ENCODE measurements at regions not wholly inside any gene's neighbourhood (a gene's known extent, or its start where the extent isn't known, plus 50 kb on each side); places are given as distances from the start of the nearest gene placed in this dataset.

DNA sequence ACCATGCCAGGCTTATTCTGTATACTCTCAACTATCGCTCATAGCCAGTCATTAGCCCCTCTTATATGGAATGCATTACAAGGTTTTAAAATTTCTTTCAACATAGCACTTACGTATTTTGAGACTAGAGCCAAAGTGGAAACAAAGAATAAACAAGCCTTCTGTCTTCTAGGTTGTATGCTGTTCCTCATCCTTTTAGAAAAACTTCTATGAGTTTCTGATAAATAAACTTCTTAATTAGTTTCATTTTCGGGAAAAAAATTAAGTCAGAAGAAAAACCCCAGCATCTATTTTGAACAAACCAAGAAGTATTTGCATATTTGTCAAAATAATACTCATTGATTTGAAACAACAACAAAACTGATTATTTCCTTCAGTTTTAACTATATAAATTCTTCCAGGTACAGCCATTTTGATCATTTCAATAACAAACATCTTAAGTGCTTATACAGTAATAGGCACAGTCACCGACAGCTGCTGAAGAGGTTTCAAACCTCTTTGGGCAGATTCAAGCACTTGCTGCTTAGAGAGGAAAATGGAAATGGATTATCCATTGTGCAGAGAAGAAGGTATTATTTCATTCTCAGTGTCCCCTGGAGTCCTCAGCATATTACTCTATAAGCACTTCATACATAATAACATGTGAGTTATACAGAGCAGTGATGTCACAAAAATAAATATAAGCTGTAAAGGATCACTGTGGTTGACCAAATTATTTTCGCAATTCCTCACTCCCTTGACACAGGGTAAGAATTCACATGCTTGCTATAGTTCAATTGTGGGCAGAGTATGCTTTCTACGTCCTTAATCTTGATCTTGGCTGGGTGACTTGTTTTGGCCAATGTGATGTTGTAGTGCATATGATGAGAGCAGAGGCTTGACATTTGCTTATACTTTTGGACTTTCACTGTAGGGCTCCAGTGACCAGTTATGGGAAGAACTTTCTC lies 833.8 kb downstream of the TRIB2 start:
- no peak for DNase-seq

DNA sequence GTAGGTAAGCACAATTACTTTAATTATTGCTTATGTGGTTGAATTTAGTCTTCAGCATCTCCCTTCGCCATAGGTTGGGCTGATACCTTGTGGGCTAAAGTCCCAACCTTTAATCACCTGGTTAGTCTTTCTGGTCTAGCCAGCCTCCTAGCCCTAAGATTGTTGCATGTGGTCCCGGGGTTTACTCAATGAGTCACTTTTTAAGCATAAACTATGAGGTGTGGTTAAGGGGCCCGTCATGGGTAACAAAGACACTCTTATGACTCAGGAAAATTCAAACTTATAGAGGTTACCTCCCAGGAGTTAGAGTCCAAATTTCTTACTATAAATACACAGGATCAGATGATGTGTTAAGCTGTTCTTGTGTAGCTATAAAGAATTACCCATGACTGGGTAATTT lies 841.6 kb downstream of the TRIB2 start:
- no peak for DNase-seq

DNA sequence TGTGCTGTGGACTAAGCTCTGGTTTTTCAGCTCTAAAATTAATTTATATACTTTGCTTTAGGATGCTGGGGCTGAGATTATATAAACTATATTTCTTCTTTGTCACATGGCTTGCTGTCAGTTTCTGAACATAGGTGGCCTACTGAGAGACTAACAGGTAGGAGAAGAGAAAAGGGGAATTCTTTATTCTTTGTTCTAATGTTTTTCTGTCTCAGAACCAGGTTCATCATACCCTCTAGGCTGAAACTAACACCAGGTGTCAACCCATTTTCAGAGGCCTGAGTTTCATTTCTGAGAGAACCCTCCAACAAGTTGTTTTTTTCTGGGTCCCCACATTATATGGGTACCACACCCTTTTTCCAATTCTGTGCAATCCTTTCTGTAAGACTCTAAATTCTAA lies 843.6 kb downstream of the TRIB2 start:
- DNase-seq: no peak

DNA sequence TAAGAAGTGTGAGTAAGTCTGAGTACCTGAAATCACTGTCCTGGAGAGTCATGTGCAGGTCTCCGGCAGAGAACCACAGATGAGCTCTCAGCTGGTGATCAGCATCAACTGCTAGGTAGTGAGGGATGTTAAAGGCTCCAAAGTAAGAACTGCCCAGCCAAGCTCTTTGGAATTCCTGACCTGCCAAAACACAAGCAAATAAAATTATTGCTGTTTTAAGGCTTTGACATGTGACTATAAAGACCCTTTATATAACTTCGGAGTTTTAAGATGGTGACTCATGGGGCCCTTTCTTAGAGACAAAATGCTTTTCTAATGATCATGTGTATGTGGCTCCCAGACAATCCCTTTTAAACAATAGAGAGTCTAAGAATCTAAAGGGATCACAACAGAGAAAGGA lies 855.7 kb downstream of the TRIB2 start:
- DNase-seq: no peak

DNA sequence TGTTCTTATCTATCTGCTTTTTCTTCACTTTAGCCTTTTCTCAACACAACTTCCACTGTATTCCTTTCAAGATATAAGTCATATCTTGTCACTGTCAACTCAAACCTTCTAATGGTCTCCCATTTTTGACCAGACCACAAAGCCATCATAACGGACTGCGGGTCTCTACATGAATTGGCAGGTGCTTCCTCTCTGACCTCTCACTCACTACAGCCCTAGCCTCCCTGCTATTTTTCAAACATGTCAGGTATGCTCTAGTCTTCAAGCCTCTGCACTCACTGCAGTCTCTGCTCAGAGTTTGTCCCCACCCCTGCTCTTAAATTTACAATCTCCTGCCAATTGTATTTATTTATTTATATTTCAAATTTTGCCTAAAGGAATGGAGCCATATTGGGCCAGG lies 858.1 kb downstream of the TRIB2 start:
- no peak for DNase-seq

DNA sequence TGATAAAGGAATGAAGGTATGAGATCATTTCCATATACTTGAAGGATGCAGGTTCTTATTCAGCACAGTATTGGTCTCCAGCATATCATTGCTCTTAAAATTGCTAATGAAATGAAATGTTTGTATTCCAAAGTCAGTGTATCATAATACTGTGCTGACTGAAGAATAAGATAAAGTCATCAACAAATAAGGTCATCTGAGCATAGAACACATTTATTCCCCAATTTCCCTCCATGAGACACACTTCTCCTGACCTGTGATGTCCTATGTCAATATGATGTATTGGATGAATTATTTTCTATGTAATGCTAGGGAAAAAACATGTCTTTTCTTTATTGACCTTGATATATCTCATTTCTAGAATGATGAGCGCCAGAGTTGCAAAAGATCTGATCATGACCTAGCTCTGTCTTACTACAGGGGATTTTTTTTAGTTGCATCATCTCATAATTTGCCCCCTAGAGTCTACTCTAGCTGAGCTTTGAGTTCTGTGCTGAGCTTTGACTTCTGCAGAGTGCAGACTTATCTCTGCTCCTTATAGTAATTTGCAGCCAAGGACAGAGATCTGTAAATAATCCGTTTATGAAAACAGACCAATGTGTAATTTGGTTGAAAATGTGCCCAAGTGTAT lies 859.8 kb downstream of the TRIB2 start:
- no peak for DNase-seq

DNA sequence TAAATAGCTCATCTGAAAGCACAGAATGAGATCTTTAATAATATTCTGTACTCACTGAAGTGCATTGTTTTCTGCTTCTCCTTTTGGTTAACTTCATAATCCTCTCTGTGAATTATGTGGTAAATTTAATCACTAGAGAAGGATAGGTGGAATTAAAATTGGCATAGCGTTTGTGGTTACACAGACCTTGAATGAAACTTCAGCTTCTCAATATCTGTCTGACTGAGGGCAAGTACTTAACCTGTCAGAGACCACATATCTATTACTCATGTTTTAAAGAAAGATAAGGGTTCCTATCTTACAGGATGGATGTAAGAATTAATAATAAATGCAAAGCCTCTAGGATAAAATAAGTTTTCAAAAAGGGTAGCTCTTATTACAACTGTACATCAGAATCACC lies 861.8 kb downstream of the TRIB2 start:
- no peak for DNase-seq

DNA sequence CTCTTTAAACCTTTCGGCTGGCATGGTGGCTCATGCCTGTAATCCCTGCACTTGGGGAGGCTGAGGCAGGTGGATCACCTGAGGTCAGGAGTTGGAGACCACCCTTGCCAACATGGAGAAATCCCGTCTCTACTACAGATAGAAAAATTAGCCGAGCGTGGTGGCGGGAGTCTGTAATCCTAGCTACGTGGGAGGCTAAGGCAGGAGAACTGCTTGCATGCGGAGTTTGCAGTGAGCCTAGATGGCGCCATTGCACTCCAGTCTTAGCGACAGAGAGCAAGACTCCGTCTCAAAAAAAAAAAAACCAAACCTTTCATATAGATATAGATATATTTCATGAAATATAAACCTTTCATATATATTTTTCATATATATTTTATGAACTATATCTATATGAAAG lies 864.7 kb downstream of the TRIB2 start:
- DNase-seq: no peak

DNA sequence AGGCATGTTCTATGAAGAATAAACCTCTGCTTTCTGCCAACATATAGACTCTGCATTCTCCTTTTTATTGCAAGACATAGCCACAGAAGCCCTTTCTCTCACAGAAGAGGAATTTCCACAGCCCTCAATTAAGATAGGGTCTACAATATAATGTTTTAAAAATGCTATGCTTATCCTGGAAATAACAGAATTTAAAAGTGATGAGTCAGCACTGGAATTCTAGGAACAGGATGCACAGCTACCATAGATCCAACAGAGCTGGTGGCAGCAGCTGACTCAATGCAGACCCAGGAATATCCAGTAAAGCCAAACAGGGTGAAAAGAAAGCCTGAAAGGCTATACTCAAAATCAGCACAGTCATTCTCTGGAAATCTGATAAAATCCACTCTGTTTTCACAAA lies 866.9 kb downstream of the TRIB2 start:
- DNase-seq: no peak

DNA sequence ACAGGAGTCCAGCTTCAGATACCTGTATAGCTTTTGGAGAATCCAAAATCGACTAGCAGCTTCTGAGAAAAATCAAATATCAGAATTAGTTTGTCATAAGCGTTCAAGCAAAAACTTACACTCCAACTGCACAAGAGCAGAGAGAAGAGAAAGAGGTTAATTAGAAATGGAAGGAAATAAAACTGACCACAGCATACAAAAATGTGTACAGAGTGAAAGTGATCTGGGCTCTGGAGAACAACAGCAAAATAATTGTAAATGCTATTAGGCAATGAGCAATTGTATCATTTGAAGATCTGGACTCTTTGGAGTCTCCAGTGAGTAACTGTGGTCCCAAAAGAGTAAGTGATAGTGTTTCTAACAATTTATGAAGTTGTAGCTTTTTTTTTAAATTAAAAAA lies 867.3 kb downstream of the TRIB2 start:
- DNase-seq: no peak

DNA sequence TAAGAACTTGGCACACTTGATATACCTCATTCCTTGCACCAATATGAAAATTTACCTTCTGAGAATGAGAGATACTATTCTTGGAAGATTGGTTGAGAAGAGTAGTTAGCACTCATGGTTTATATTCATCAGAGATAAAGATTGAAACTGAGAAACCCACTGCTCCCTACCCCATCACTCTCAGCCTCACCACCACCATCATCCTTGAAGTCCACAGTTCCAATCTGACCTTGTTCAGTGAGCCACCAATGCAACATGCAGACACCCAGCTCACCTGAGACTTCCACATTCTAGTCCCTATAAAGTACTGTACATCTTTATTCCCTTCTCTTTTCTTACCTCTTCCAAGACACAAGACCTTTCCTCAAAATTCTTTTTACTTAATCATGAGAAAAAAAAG lies 869.0 kb downstream of the TRIB2 start:
- no peak for DNase-seq

DNA sequence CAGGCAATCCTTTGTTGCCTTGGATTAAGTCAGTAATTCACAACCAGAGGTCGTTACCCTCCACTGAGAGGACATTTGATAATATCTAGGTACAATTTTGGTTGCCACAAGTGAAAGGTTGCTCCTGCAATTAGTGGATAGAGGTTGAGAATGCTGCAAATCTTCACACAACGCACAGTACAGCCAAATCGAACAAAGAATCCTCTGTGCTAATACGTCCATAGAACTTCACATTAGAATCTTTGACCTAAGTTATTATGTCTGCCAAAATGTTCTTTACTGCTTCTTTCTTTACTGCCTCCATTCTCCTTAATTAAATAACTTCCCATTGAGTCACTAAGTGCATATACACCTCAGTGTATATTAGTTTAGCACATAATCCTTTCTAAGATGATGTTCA lies 879.5 kb downstream of the TRIB2 start:
- no peak for DNase-seq

DNA sequence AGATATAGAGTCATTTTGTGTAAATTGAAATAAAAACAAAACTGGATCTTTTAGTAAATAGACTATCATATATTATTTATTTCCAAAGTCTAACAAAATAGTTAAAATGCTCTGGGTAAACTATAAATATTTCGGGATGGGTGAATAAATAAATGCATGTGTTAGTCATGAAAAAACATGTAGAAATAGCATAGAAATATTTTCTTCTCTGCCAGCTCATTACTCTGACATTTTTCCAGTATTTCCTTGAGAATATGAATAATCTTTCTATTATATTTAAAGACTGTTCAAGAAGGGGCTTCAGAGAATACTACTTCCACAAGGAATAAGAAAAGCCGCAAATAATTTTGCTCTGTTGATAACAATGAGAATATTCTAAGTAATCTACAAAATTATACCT lies 880.4 kb downstream of the TRIB2 start:
- no peak for DNase-seq

DNA sequence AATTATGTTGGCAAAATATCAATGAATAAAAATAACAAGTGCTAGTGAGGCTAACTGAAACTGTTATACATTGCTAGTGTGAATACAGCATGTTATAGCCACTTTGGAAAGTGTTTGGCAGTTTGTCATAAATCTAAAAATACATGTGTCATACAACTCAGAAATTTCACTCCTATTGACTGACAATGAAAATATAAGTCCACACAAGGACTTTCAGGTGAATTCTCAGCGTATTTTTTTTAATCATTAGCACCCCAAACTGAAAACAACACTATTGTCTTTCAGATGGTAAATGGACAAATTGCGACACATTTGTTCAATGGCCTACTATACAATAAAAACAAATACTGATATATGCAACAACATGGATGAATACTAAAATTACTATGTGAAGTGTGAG lies 884.8 kb downstream of the TRIB2 start:
- no peak for DNase-seq

DNA sequence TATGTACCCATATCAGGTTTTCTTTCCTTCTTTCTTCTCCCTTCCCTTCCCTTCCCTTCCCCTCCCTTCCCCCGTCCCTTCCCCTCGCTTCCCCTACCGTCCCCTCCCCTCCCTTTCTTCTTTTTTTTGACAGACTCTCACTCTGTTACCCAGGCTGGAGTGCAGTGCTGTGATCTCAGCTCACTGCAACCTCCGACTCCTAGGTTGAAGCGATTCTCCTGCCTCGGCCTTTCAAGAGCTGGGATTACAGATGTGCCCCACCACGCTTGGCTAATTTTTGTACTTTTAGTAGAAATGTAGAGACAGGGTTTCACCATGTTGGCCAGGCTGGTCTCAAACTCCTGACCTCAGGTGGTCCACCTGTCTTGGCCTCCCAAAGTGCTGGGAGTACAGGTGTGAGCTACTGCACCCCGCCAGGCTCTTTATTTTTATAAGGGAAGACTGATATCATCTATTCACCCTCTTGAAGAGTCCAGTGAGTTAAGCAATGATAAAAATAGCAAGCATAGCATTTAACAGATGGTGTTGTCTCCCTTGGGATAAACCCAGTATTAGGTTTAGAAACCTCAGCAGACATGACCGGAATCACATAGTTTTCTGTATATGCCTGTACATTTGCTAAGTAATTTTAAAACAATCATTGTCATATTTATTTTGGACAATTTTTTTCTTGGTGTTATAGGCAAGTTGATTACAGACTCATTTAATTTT lies 888.4 kb downstream of the TRIB2 start:
- no peak for DNase-seq

DNA sequence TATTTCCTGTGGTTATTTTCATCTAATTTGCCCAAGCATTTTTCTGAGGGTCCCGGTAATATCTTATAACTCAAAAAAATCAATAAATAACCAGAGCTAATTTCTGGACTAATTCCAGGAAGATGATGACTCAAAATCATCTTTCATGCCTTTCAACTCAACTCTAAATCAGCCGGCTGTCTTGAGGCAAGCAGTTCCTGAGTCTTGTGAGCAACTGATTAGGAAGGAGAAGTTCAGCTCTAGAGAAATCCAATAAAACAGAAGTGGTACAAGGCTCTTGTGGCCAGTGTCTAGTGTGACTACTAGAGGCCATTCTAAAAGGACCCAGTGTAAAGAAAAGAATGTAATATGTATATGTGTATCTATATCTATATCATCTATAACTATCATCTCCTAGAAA lies 890.4 kb downstream of the TRIB2 start:
- no peak for DNase-seq

DNA sequence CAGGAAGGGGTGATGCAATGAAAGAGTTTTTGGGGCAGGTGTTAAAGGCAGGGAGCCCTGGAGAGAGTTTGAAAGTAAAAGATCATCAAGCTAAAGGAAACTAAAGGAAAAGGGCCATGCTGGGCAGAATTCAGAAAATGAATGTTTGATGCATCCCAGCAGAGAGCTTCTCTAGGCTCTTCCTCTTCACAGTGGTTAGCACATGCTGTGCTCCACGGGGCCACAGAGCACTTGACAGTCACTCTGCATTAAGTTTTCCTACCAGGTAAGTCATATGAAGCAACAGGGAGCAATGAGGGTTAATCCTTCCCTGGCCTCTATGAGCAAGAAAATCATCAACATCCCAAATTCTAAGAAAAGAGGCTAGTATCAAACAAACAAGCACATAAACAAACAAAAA lies 895.2 kb downstream of the TRIB2 start:
- no peak for DNase-seq

DNA sequence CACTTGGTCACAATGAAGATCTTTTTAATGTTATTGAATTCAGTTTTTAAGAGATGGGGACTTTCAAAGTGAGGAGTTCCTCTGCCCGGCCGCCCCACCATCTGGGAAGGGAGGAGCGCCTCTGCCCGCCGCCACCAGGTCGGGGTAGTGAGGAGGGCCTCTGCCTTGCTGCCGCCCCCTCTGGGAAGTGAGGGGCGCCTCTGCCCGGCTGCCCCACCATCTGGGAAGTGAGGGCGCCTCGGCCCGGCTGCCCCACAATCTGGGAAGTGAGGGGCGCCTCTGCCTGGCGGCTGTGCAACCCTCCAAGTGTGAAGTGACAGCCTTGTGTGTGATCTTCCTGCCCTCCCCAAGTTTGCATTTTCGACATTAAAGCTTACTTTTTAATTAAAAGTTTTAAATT lies 899.3 kb downstream of the TRIB2 start:
- no peak for DNase-seq

DNA sequence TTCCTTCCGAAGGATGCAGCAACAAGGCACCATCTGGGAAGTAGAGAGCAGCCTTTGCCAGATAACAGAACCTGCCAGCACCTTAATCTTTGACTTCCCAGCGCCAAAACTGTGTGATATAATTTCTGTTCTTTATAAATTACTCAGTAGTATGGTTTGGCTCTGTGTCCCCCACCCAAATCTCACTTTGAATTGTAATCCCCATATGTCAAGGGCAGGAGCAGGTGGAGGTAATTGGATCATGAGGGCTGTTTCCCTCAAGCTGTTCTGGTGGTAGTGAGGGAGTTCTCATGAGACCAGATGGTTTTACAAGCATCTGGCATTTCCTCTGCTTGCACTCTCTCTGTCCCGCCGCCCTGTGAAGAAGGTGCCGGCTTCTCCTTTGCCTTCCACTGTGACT lies 899.9 kb downstream of the TRIB2 start:
- DNase-seq: no peak

DNA sequence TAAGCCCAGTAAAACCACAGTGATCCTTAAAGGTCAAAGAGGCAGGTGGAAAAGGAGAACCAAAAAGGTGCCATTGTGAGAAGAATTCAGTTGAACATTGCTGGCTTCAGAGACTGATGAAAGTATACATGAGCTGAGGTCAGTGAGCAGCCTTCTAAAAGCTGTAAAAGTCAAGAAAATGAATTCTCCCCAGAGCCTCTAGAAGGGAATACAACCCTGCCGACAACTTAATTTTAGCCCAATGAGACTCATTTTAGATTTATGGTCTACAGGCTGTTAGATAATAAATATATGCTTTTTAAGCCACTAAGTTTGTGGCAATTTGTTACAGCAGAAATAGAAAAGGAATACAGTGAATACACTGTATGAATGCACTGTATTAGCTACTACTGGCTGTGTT lies 911.4 kb downstream of the TRIB2 start:
- no peak for DNase-seq

DNA sequence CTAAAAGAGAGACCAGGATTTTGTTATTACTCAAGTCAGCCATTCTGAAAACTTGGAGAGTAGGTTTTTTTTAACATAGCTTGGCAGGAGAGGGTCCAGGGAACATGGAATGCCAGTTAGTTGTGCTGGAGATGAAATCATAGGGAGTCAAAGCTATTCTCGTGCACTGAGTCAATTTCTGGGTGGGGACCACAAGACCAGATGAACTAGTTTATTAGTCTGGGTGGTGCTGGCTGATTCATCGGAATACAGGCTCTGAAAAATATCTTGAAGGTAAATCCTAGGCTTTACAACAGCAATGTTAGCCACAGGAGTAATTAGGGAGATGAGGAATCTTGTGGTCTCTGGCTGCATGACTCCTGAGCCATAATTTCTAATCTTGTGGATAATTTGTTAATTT lies 921.4 kb downstream of the TRIB2 start:
- DNase-seq: no peak

DNA sequence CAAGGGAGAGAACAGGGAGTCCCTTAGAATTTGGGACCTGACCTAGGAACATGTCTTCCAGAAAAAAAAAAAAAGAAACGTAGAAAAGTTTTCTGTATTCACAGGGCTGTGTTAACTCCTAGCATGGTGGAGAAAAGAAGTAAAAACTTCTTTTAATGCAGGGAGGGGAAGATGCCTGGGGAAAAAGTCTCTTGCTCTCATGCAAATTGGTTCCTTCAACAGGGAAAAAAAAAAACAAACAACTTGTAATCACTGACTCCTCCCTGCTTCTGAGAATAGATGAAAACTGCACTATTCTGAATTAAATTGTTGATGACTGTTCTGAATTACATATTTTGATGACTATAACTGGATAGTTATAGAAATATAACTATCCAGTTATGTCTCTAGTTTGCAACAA lies 933.2 kb downstream of the TRIB2 start:
- no peak for DNase-seq

DNA sequence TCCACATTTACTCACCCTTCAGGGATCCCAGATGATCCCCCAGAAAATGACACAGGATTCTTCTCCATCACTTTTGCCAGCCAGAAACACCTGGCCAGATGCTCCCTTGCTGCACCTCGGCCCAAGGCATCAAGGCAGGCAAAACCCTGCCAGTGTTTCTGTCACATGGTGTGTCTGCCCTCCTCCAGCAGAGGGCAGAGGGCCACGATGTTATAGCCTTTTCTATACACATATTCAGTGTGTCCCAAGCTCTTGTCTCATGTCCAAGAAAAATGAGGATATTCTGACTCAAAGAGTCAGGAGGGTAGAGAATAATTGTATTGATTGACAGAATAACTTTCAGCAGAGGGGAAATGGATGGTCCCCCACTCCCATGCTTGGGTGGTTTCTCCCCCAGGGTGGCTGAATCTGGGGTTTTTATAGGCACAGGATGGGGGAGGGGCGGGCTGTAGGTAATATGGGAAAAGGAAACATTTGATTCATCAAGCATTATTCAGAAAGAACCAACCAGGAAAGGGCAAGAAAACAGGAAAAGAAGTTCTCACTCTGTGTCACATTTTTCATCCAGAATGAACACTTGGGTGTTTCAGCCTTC lies 933.9 kb downstream of the TRIB2 start:
- no peak for DNase-seq

DNA sequence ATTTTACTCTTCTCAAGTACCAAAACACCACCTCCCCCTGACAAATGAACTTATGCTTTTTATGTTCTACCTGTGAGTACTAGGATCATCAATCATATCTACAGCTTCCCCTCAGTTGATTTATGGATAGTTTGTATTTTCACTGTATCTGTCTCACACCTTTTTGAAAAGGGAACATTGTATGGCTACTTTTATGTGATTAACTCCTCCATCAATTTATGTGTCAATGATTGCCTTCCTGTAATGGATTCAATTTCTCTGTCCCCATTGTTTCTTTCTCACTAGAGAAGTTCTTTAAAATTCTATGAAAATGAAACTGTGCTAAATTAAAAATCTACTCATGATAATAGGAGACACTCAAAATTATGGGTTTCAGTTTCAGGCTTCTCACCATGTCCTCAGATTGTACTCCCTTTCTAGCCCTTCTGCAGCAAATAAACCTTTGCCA lies 935.0 kb downstream of the TRIB2 start:
- no peak for DNase-seq
